GM12878 (cell line): ENCODE measurements at regions not wholly inside any gene's neighbourhood (a gene's known extent, or its start where the extent isn't known, plus 50 kb on each side); places are given as distances from the start of the nearest gene placed in this dataset.

Experiments
- EZH2 ChIP-seq: IDR thresholded peaks from 2 replicates; pipeline ENCODE4 v1.6.1; 2012; ENCODE audit warnings: low read depth, mild to moderate bottlenecking, control low read depth, inconsistent platforms, low read length, borderline replicate concordance; ENCODE audit not compliant: control insufficient read depth
- JUND ChIP-seq: IDR thresholded peaks from 2 replicates; pipeline ENCODE4 v1.6.1; 2012; ENCODE audit warnings: low read depth, mild to moderate bottlenecking, low read length, improper control_type of control experiment, moderate library complexity
- SIN3A ChIP-seq: IDR thresholded peaks from 2 replicates; pipeline ENCODE4 v1.6.1; 2012; ENCODE audit warnings: low read depth, low read length, improper control_type of control experiment
- SREBF2 ChIP-seq: IDR thresholded peaks from 2 replicates; pipeline ENCODE4 v1.6.1; 2012; ENCODE audit warnings: mild to moderate bottlenecking, low read length
- TBL1XR1 ChIP-seq: IDR thresholded peaks from 2 replicates; pipeline ENCODE4 v1.6.1; 2012; ENCODE audit warnings: low read depth, low read length, improper control_type of control experiment
- TF ChIP-seq, protein P1 (sequence below), 3 experiments: IDR thresholded peaks in 2 of 3; conservative IDR thresholded peaks in 1 of 3; 2 replicates each; pipeline ENCODE4 v1.5.1; 2011; ENCODE audit warnings: low read depth in 3 of 3, low read length in 3 of 3, mild to moderate bottlenecking in 3 of 3, control low read depth in 2 of 3, moderate library complexity in 2 of 3, inconsistent platforms in 1 of 3, mixed read lengths in 1 of 3; ENCODE audit not compliant: control insufficient read depth in 2 of 3, insufficient read depth in 1 of 3; ENCODE audit errors: extremely low read depth in 1 of 3
- TF ChIP-seq, protein P2 (sequence below): IDR thresholded peaks from 2 replicates; pipeline ENCODE4 v1.6.1; 2012; ENCODE audit warnings: low read depth, low read length, improper control_type of control experiment

- TF ChIP-seq EZH2 = no peak
- TF ChIP-seq, protein P1, sequence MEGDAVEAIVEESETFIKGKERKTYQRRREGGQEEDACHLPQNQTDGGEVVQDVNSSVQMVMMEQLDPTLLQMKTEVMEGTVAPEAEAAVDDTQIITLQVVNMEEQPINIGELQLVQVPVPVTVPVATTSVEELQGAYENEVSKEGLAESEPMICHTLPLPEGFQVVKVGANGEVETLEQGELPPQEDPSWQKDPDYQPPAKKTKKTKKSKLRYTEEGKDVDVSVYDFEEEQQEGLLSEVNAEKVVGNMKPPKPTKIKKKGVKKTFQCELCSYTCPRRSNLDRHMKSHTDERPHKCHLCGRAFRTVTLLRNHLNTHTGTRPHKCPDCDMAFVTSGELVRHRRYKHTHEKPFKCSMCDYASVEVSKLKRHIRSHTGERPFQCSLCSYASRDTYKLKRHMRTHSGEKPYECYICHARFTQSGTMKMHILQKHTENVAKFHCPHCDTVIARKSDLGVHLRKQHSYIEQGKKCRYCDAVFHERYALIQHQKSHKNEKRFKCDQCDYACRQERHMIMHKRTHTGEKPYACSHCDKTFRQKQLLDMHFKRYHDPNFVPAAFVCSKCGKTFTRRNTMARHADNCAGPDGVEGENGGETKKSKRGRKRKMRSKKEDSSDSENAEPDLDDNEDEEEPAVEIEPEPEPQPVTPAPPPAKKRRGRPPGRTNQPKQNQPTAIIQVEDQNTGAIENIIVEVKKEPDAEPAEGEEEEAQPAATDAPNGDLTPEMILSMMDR (IDR thresholded peaks at IDR 0.05 in 2 of 3, conservative IDR thresholded peaks at IDR 0.05 in 1 of 3; ENCODE audit: control insufficient read depth in 2 of 3, extremely low read depth in 1 of 3, insufficient read depth in 1 of 3, low read depth in 3 of 3, low read length in 3 of 3) = no peak
- TF ChIP-seq SREBF2 = no peak
- TF ChIP-seq TBL1XR1 = no peak
- TF ChIP-seq, protein P2, sequence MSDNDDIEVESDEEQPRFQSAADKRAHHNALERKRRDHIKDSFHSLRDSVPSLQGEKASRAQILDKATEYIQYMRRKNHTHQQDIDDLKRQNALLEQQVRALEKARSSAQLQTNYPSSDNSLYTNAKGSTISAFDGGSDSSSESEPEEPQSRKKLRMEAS = no peak
- TF ChIP-seq SIN3A = no peak
- no peak for TF ChIP-seq JUND
Observed at GRCh38 chr4:31803526-31804195, 1083.5 kb downstream of the PCDH7 start.
